BJ (cell line): ENCODE measurements at regions not wholly inside any gene's neighbourhood (a gene's known extent, or its start where the extent isn't known, plus 50 kb on each side); places are given as distances from the start of the nearest gene placed in this dataset.
"Not testable (repeated sequence)": the region's sequence is repeated elsewhere in the genome, so short reads cannot be mapped to it uniquely, and the experiment has no call there.

ENCODE experiments used
- CTCF ChIA-PET: fragments of 350-600 bp; formaldehyde crosslinking; extraction: SDS; loops from one replicate; lab custom pipeline; 2021; ENCODE audit warnings: antibody characterized with exemption, inconsistent platforms; lab: Yijun Ruan, JAX
- POLR2A ChIA-PET: fragments of 300-600 bp; sonication (Branson Sonifier 250); formaldehyde crosslinking; extraction: SDS; loops from one replicate; lab custom pipeline; 2021; ENCODE audit warnings: antibody characterized with exemption; lab: Charles Lee
- DNase-seq: peaks from one replicate; pipeline ENCODE4 v3.0.0-alpha.2; 2011; ENCODE audit warnings: low read depth
- H3K27me3 ChIP-seq: 2 replicates; pipeline ENCODE4 v1.6.0; 2011; ENCODE audit warnings: low read length; ENCODE audit not compliant: control insufficient read depth, insufficient read depth
- H3K36me3 ChIP-seq: 2 replicates; pipeline ENCODE4 v1.5.1; 2011; ENCODE audit warnings: low read length; ENCODE audit not compliant: control insufficient read depth, insufficient read depth
- H3K4me3 ChIP-seq: 2 replicates; pipeline ENCODE4 v1.5.1; 2011; ENCODE audit warnings: low read depth, mild to moderate bottlenecking, control low read depth, low read length
- TF ChIP-seq, protein P1 (sequence below): IDR thresholded peaks from 2 replicates; pipeline ENCODE4 v1.5.1; 2011; ENCODE audit warnings: low read depth, mild to moderate bottlenecking, control low read depth, inconsistent platforms, low read length, moderate library complexity; ENCODE audit not compliant: insufficient read depth

DNA sequence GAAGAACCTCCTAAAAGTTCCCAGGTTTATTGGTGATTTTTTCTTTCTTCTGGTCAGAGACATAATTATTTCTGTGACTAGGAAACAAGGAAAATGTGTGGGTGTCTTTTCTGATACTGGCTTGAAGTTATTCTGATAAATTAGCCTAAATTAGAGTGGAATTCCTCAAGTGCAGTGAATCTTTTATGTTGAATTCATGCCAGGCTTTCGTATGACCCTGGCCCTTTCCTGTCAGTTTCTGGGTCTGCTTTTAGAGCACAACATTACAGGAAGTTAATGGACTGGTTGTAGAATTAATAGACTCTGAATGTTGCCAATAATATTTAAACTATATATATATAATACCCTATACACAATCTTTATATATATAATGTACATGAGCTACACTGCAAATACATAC is 230.6 kb upstream of the KIAA1217 start:
- CTCF ChIA-PET, result no interaction called here
- POLR2A ChIA-PET, result no interaction called here
- TF ChIP-seq, protein P1, sequence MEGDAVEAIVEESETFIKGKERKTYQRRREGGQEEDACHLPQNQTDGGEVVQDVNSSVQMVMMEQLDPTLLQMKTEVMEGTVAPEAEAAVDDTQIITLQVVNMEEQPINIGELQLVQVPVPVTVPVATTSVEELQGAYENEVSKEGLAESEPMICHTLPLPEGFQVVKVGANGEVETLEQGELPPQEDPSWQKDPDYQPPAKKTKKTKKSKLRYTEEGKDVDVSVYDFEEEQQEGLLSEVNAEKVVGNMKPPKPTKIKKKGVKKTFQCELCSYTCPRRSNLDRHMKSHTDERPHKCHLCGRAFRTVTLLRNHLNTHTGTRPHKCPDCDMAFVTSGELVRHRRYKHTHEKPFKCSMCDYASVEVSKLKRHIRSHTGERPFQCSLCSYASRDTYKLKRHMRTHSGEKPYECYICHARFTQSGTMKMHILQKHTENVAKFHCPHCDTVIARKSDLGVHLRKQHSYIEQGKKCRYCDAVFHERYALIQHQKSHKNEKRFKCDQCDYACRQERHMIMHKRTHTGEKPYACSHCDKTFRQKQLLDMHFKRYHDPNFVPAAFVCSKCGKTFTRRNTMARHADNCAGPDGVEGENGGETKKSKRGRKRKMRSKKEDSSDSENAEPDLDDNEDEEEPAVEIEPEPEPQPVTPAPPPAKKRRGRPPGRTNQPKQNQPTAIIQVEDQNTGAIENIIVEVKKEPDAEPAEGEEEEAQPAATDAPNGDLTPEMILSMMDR, result no peak
- Histone ChIP-seq H3K27me3 (no peaks in the 10 kb centered on the region), H3K4me3 (no peak overlapping the region), H3K36me3 (no peaks in the 10 kb centered on the region)
- DNase-seq, result no peak

DNA sequence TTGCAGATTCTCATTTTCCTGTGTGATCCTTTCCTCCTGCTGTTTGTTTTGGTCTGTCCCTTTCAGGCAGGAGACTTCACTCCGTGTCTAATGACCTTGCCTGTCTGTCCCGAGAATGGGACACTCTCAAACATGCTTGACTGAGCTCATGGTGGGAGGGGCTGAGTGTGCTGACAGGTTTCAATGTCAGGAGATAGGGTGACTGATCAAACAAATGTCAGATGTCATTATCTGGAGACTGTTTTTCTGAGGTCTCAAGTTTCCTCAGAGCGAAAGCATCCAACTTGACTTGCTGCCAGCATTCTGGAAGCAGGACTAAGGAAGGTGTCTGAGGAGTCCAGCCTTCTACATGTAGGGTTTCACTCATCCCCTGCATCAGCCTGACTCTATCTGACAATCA is 228.8 kb upstream of the KIAA1217 start:
- TF ChIP-seq, protein P1, result no peak
- ChIA-PET POLR2A (no interaction called here), CTCF (no interaction called here)
- Histone ChIP-seq H3K27me3 (no peaks in the 10 kb centered on the region), H3K36me3 (no peaks in the 10 kb centered on the region), H3K4me3 (no peak overlapping the region)
- no peak for DNase-seq

DNA sequence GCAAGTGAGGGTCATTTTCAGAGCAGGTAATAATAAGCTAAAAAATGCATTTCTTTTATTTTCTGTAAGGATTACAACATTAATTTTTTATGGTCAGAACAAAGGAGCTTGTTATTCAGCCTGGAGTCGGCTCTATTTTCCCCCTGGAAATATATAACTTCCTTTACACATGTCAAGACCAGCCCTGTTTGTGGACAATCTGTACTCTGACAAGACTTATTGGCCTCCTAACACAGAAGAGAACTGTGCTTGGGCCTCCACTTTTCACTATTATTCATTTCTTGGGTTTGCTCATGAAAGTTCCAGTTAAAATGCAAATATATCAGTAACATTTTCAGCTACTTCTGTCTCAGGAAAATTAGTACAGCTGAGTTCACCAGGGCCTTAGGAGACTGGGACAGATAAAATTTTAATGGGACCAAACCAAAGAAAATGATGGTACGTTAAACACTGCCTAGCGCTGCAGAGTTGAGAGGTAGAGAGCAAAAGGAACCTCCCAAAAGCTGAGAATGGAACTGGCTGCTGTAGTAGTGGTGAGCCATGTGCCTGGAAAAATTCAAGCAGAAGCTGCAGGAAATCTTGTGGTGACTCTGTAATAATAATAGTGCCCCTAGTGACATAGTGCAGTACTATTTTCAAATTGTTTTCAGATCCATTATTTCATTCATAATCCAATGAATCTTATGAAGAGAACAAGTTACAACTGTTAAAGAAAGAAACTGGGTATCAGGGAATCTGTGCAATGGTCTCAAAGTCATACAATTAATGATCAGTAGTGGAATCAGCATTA is 227.2 kb upstream of the KIAA1217 start:
- TF ChIP-seq, protein P1, result no peak
- H3K27me3 ChIP-seq, result no peaks in the 10 kb centered on the region
- no peak for DNase-seq
- POLR2A ChIA-PET, result no interaction called here
- H3K36me3 ChIP-seq, result no peaks in the 10 kb centered on the region
- CTCF ChIA-PET, result interaction anchor here (0.6 to 1.6 kb wide), 2 partner anchors 13 to 144 kb away, joined by 3 to 11 read pairs; no protein-coding TSS in a partner anchor
- H3K4me3 ChIP-seq, result no peak overlapping the region

DNA sequence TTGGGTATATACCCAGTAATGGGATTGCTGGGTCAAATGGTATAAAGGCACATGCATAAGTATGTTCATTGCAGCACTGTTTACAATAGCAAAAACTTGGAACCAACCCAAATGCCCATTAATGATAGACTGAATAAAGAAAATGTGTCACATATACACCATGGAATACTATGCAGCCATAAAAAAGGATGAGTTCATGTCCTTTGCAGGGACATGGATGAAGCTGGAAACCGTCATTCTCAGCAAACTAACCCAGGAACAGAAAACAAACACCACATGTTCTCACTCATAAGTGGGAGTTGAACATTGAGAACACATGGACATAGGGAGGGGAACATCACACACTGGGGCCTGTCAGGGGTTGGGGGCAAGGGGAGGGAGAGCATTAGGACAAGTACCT is 224.5 kb upstream of the KIAA1217 start:
- H3K4me3 ChIP-seq, POLR2A ChIA-PET, H3K36me3 ChIP-seq, DNase-seq, H3K27me3 ChIP-seq: not testable (repeated sequence)
- CTCF ChIA-PET, result interaction anchor here (0.9 to 1.2 kb wide), 2 partner anchors 10 kb away, joined by 3 to 8 read pairs; no protein-coding TSS in a partner anchor

DNA sequence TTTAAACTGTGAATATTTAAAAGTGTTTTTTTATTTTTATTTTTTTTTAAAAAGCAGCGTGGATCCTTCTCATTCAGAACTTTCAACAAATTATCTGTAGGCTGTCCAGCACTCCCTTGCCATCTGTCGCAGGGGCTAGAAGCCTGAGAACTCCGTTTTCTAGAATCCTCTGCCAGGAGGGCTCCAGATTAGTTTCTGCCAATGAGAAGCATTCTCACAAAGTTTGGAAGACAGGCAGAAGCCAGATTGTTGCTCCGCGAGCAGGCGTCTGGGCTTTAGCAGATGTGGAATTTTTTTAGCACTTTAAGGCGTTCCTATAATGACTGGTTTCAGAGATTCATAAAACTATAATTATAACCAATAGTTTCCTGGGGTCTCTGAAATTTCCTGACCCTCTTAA is 220.9 kb upstream of the KIAA1217 start:
- CTCF ChIA-PET, result interaction anchor here (0.8 kb wide), 1 partner anchor 373 kb away, joined by 3 read pairs; no protein-coding TSS in a partner anchor
- TF ChIP-seq, protein P1, result no peak
- DNase-seq, result no peak
- no peaks in the 10 kb centered on the region for H3K27me3 ChIP-seq
- POLR2A ChIA-PET, result no interaction called here
- no peak overlapping the region for H3K4me3 ChIP-seq
- H3K36me3 ChIP-seq, result no peaks in the 10 kb centered on the region
